CD4-positive, alpha-beta T cell (primary cell): ENCODE measurements at regions not wholly inside any gene's neighbourhood (a gene's known extent, or its start where the extent isn't known, plus 50 kb on each side); places are given as distances from the start of the nearest gene placed in this dataset.

Source experiments
- ATAC-seq: fragments of 200-7000 bp; cut with Tn5 transposase; one replicate; pipeline ENCODE4 v1.10.0; 2022; ENCODE audit warnings: mild to moderate bottlenecking; ENCODE audit not compliant: poor library complexity
- CTCF ChIA-PET: fragments of 350-600 bp; sonication (Branson Sonifier 250); formaldehyde crosslinking; loops from one replicate; lab custom pipeline; 2021; ENCODE audit warnings: antibody characterized with exemption, inconsistent platforms; lab: Charles Lee
- POLR2A ChIA-PET: fragments of 350-600 bp; sonication (Branson Sonifier 250); formaldehyde crosslinking; loops from one replicate; lab custom pipeline; 2021; ENCODE audit warnings: antibody characterized with exemption, inconsistent platforms; lab: Charles Lee
- DNase-seq, 14 experiments: peaks; one replicate each; pipeline ENCODE4 v3.0.0-alpha.2; 2013 to 2020; ENCODE audit warnings: mixed read lengths in 2 of 14
- H3K27ac ChIP-seq, 2 donors: one replicate each; pipeline versions ENCODE4 v1.5.1 to v1.7.0; 2013; ENCODE audit warnings: low read length in 2 of 2, low read depth in 1 of 2, mild to moderate bottlenecking in 1 of 2
- H3K27me3 ChIP-seq, 2 experiments: 1 replicate in 1 of 2; 2 replicates in 1 of 2; pipeline versions ENCODE4 v1.6.1 to v1.7.0; 2013; ENCODE audit warnings: low read length in 2 of 2, control low read depth in 1 of 2, mild to moderate bottlenecking in 1 of 2, moderate library complexity in 1 of 2; ENCODE audit not compliant: insufficient read depth in 2 of 2, control insufficient read depth in 1 of 2
- H3K36me3 ChIP-seq: one replicate; pipeline ENCODE4 v1.6.1; 2013; ENCODE audit warnings: low read length, control low read depth; ENCODE audit not compliant: insufficient read depth
- H3K4me1 ChIP-seq: one replicate; pipeline ENCODE4 v1.6.1; 2013; ENCODE audit warnings: low read length, control low read depth; ENCODE audit not compliant: insufficient read depth
- H3K4me3 ChIP-seq: one replicate; pipeline ENCODE4 v1.5.1; 2013; ENCODE audit warnings: mild to moderate bottlenecking, low read length, moderate library complexity
- H3K9me3 ChIP-seq, 2 experiments: 1 replicate in 1 of 2; 2 replicates in 1 of 2; pipeline versions ENCODE4 v1.6.1 to v1.7.0; 2013; ENCODE audit warnings: low read length in 2 of 2, mild to moderate bottlenecking in 2 of 2, control low read depth in 1 of 2, moderate library complexity in 1 of 2; ENCODE audit not compliant: control insufficient read depth in 1 of 2, insufficient read depth in 1 of 2
- H3K27ac Mint-ChIP-seq: one replicate; pipeline ENCODE4 v1.8.0; 2020; ENCODE audit warnings: mixed read lengths
- H3K27me3 Mint-ChIP-seq: one replicate; pipeline ENCODE4 v1.8.0; 2021; ENCODE audit warnings: mixed read lengths
- H3K36me3 Mint-ChIP-seq: one replicate; pipeline ENCODE4 v1.8.0; 2021; ENCODE audit warnings: low read depth, mixed read lengths
- H3K4me1 Mint-ChIP-seq: one replicate; pipeline ENCODE4 v1.8.0; 2021; ENCODE audit warnings: low read depth, mixed read lengths
- H3K4me3 Mint-ChIP-seq: one replicate; pipeline ENCODE4 v1.8.0; 2020; ENCODE audit warnings: mild to moderate bottlenecking, mixed read lengths
- H3K9me3 Mint-ChIP-seq: one replicate; pipeline ENCODE4 v1.8.0; 2020; ENCODE audit warnings: mixed read lengths
- CTCF ChIP-seq: fragments of 200-600 bp; IDR thresholded peaks from one replicate; pipeline ENCODE4 v1.8.0; 2022; ENCODE audit warnings: antibody characterized with exemption, mild to moderate bottlenecking
- intact Hi-C, 2 experiments: fragments of 100-400 bp; cut with DNase I in 1 of 2; cut with micrococcal nuclease in 1 of 2; formaldehyde crosslinking; loops; one replicate each; pipeline versions ENCODE4 v1.15.1 to v1.9.0; 2023 to 2025; cut with DNase I, micrococcal nuclease

GRCh38 chr4:66855956-66856355 lies 689.3 kb downstream of the CENPC start:
- H3K4me1 ChIP-seq: no peaks in the 10 kb centered on the region
- no peaks in the 10 kb centered on the region for H3K36me3 Mint-ChIP-seq
- no peak for ATAC-seq
- peaks cover 2% of the 10 kb centered on the region for H3K9me3 Mint-ChIP-seq
- POLR2A ChIA-PET: no interaction called here
- no peak overlapping the region for H3K4me3 Mint-ChIP-seq
- H3K9me3 ChIP-seq: peaks cover 0 to 7% of the 10 kb centered on the region in 2 experiments
- no peaks in the 10 kb centered on the region for H3K4me1 Mint-ChIP-seq
- no peak for TF ChIP-seq CTCF
- no peak overlapping the region for H3K27ac ChIP-seq
- no peak for DNase-seq
- intact Hi-C loops: no loop called here
- CTCF ChIA-PET: no interaction called here
- no peaks in the 10 kb centered on the region for H3K36me3 ChIP-seq
- H3K27me3 Mint-ChIP-seq: no peaks in the 10 kb centered on the region
- H3K27ac Mint-ChIP-seq: no peak overlapping the region
- no peaks in the 10 kb centered on the region for H3K27me3 ChIP-seq
- no peak overlapping the region for H3K4me3 ChIP-seq

- intact Hi-C loops: no loop called here
- Mint-ChIP-seq H3K4me3 (no peak overlapping the region), H3K27me3 (no peaks in the 10 kb centered on the region), H3K27ac (no peak overlapping the region), H3K36me3 (no peaks in the 10 kb centered on the region), H3K4me1 (no peaks in the 10 kb centered on the region), H3K9me3 (no peaks in the 10 kb centered on the region)
- POLR2A ChIA-PET: no interaction called here
- Histone ChIP-seq H3K4me1 (no peaks in the 10 kb centered on the region), H3K36me3 (no peaks in the 10 kb centered on the region), H3K27me3 (no peaks in the 10 kb centered on the region), H3K27ac (no peak overlapping the region), H3K9me3 (no peaks in the 10 kb centered on the region), H3K4me3 (no peak overlapping the region)
- TF ChIP-seq CTCF: no peak
- CTCF ChIA-PET: no interaction called here
- DNase-seq (no peak), ATAC-seq (no peak)
Observed at GRCh38 chr4:66853845-66854244, 691.5 kb downstream of the CENPC start.

GRCh38 chr4:66852843-66853242 lies 692.5 kb downstream of the CENPC start:
- DNase-seq: no peak
- intact Hi-C loops: no loop called here
- Mint-ChIP-seq H3K27ac (no peak overlapping the region), H3K27me3 (no peaks in the 10 kb centered on the region), H3K36me3 (no peaks in the 10 kb centered on the region), H3K4me1 (no peaks in the 10 kb centered on the region), H3K4me3 (no peak overlapping the region), H3K9me3 (no peaks in the 10 kb centered on the region)
- no peak overlapping the region for H3K27ac ChIP-seq
- ATAC-seq: no peak
- POLR2A ChIA-PET: no interaction called here
- no peaks in the 10 kb centered on the region for H3K27me3 ChIP-seq
- H3K4me1 ChIP-seq: no peaks in the 10 kb centered on the region
- no peak for TF ChIP-seq CTCF
- no peak overlapping the region for H3K4me3 ChIP-seq
- H3K36me3 ChIP-seq: no peaks in the 10 kb centered on the region
- CTCF ChIA-PET: no interaction called here
- H3K9me3 ChIP-seq: no peaks in the 10 kb centered on the region
